ENCODE measurements at regions not wholly inside any gene's neighbourhood (a gene's known extent, or its start where the extent isn't known, plus 50 kb on each side); places are given as distances from the start of the nearest gene placed in this dataset.
"Not testable (repeated sequence)": the region's sequence is repeated elsewhere in the genome, so short reads cannot be mapped to it uniquely, and the experiment has no call there.

DNA sequence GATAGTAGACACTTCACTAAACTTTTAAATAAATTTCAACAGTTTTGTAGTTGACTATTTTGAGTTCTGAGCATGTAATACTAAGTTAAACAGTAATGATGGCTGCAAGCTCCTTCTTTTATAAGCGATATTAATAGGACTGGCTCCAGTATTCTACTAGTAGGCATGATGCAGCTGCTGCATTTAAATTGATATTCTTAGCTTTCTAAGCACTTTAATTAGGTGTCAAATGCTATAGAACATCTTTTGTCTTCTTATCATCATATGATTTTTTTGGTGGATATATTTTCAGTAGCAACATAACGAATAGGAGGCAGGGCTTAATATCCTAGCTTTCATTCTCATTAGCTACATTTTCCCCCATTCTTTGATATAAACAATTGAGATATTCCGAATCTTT, 141.1 kb downstream of the FBXO4 start:
- no peak overlapping the region for H3K27ac ChIP-seq
- H3K27me3 ChIP-seq, result no peaks in the 10 kb centered on the region
- intact Hi-C loops (cut with DNase I), result no loop called here
- H3K4me1 ChIP-seq, result no peaks in the 10 kb centered on the region
- H3K36me3 ChIP-seq, result no peaks in the 10 kb centered on the region
- no peak overlapping the region for H3K4me3 ChIP-seq
- no peak for DNase-seq (ENCODE audit: extremely low spot score in 2 of 2)
- TF ChIP-seq, protein P1, sequence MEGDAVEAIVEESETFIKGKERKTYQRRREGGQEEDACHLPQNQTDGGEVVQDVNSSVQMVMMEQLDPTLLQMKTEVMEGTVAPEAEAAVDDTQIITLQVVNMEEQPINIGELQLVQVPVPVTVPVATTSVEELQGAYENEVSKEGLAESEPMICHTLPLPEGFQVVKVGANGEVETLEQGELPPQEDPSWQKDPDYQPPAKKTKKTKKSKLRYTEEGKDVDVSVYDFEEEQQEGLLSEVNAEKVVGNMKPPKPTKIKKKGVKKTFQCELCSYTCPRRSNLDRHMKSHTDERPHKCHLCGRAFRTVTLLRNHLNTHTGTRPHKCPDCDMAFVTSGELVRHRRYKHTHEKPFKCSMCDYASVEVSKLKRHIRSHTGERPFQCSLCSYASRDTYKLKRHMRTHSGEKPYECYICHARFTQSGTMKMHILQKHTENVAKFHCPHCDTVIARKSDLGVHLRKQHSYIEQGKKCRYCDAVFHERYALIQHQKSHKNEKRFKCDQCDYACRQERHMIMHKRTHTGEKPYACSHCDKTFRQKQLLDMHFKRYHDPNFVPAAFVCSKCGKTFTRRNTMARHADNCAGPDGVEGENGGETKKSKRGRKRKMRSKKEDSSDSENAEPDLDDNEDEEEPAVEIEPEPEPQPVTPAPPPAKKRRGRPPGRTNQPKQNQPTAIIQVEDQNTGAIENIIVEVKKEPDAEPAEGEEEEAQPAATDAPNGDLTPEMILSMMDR (IDR thresholded peaks at IDR 0.05), result no peak
- TF ChIP-seq POLR2A (IDR thresholded peaks at IDR 0.05) (no peak), POLR2AphosphoS5 (IDR thresholded peaks at IDR 0.05; ENCODE audit: insufficient read depth in 1 of 2, low read depth in 1 of 2) (no peak)
- H3K9me3 ChIP-seq, result no peaks in the 10 kb centered on the region

DNA sequence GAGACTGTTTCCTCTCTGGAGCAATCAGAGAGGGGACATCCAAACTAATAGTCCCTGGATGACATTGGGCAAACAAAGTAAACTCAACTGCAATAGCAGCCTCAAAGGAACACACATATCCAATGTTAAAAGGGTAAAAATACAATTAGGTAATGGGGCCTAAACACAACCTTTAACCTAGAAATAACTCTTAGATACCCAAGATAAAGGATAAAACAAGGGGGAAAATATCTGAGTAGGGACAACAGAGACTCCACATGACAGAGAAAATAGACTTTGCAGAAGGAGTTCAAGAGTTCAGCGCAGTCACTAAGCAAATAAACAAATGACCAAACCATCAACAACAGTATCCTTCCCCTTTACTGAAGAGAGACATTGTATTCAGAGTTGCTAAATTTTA, 149.3 kb downstream of the FBXO4 start:
- no peak overlapping the region for H3K27ac ChIP-seq
- no peak overlapping the region for H3K4me3 ChIP-seq
- H3K27me3 ChIP-seq, result no peaks in the 10 kb centered on the region
- intact Hi-C loops (cut with DNase I), result no loop called here
- no peak for DNase-seq (ENCODE audit: extremely low spot score in 2 of 2)
- no peaks in the 10 kb centered on the region for H3K4me1 ChIP-seq
- no peaks in the 10 kb centered on the region for H3K36me3 ChIP-seq
- TF ChIP-seq POLR2A (IDR thresholded peaks at IDR 0.05) (no peak), POLR2AphosphoS5 (IDR thresholded peaks at IDR 0.05; ENCODE audit: insufficient read depth in 1 of 2, low read depth in 1 of 2) (no peak)
- TF ChIP-seq, protein P1 (IDR thresholded peaks at IDR 0.05), result no peak
- no peaks in the 10 kb centered on the region for H3K9me3 ChIP-seq

DNA sequence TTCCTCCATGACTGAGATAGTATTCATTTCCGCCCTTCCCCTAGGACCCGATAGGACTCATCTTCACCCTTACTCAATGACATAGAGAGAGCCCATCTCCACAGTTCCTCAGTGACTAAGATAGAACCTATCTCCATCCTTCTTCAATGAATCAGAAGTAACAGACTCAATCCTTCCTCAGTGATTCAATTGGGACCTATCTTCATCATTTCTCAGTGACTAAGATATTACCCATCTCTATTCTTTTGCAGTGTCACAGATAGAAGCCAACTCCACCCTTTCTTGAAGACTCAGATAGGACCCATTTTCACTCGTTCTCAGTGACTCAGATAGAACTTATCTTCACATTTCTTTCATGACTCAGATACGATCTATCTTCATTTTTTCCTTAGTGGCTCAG, 164.6 kb downstream of the FBXO4 start:
- no peak overlapping the region for H3K4me3 ChIP-seq
- TF ChIP-seq POLR2AphosphoS5 (IDR thresholded peaks at IDR 0.05; ENCODE audit: insufficient read depth in 1 of 2, low read depth in 1 of 2) (no peak), POLR2A (IDR thresholded peaks at IDR 0.05) (no peak)
- TF ChIP-seq, protein P1 (IDR thresholded peaks at IDR 0.05), result no peak
- no peaks in the 10 kb centered on the region for H3K36me3 ChIP-seq
- no peaks in the 10 kb centered on the region for H3K4me1 ChIP-seq
- no peak for DNase-seq (ENCODE audit: extremely low spot score in 2 of 2)
- no peaks in the 10 kb centered on the region for H3K9me3 ChIP-seq
- H3K27me3 ChIP-seq, result no peaks in the 10 kb centered on the region
- H3K27ac ChIP-seq, result no peak overlapping the region
- intact Hi-C loops (cut with DNase I), result no loop called here

DNA sequence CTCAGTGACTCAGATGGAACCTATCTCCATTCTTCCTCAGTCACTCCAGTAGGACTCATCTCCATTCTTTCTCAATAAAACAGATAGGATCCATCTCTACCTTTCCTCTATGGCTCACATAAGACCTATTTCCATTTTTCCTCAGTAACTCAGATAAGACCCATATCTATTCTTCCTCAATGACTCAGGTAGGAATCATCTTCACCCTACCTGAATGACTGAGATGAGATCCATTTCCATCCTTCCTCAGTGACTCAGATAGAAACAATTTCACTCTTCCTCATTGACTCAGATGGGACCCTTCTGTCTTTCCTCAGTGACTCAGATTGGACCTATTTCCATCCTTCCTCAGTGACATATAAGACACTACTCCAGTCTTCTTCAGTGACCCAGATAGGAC, 165.1 kb downstream of the FBXO4 start:
- Histone ChIP-seq H3K9me3 (no peaks in the 10 kb centered on the region), H3K27me3 (no peaks in the 10 kb centered on the region), H3K4me1 (no peaks in the 10 kb centered on the region), H3K36me3 (no peaks in the 10 kb centered on the region), H3K27ac (no peak overlapping the region), H3K4me3 (no peak overlapping the region)
- TF ChIP-seq POLR2AphosphoS5 (IDR thresholded peaks at IDR 0.05; ENCODE audit: insufficient read depth in 1 of 2, low read depth in 1 of 2), result no peak
- TF ChIP-seq, protein P1 (IDR thresholded peaks at IDR 0.05), result no peak
- no peak for TF ChIP-seq POLR2A (IDR thresholded peaks at IDR 0.05)
- intact Hi-C loops (cut with DNase I), result no loop called here
- DNase-seq (ENCODE audit: extremely low spot score in 2 of 2), result no peak

DNA sequence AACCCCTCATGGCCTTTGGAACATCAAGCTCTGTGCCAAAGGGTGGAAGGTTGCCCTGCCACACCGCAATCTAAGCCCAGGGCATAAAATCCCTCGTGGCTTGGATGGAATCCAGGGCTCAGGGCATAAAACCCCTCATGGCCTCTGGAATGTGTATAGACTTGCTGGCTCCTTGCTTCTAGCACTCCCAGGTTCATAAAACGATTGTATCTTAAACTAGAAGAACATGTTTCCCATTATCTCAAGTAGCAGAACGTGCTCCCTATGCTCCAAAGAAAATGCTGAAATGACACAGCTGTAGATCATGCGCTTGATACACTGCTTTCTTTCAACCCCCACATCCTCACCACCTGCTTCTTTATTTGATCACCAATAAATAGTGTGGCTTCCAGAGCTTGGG, 174.8 kb downstream of the FBXO4 start:
- H3K27ac ChIP-seq; H3K9me3 ChIP-seq; H3K4me3 ChIP-seq; H3K4me1 ChIP-seq; H3K36me3 ChIP-seq; intact Hi-C loops (cut with DNase I); H3K27me3 ChIP-seq; DNase-seq (ENCODE audit: extremely low spot score in 2 of 2): not testable (repeated sequence)

DNA sequence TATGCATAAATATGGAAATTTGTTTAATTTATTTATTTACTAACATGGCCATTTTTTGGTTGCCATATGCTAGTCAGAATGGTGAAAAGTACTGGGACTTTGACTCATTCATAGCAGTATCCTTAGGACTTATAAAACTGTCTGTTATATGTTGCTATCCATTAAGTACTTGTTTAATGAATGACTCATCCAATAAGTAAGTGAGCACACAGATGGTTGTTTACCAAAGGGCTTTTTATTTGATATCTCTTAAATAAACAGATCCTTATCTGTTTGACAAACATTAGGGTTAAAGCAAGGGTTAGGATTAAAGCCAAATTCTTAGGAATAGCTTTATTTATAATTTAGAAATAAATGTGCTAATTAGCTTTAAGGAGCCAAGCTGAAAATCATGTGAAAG, 183.4 kb downstream of the FBXO4 start:
- Histone ChIP-seq H3K36me3 (no peaks in the 10 kb centered on the region), H3K27me3 (no peaks in the 10 kb centered on the region), H3K9me3 (no peaks in the 10 kb centered on the region), H3K4me3 (no peak overlapping the region), H3K4me1 (peaks cover 8% of the 10 kb centered on the region), H3K27ac (no peak overlapping the region)
- TF ChIP-seq, protein P1 (IDR thresholded peaks at IDR 0.05), result no peak
- no peak for TF ChIP-seq POLR2AphosphoS5 (IDR thresholded peaks at IDR 0.05; ENCODE audit: insufficient read depth in 1 of 2, low read depth in 1 of 2)
- TF ChIP-seq POLR2A (IDR thresholded peaks at IDR 0.05), result no peak
- intact Hi-C loops (cut with DNase I), result no loop called here
- no peak for DNase-seq (ENCODE audit: extremely low spot score in 2 of 2)

Measured in vagina (tissue), 2 donors.